NCI-H1105 (cell line): ENCODE measurements at regions not wholly inside any gene's neighbourhood (a gene's known extent, or its start where the extent isn't known, plus 50 kb on each side); places are given as distances from the start of the nearest gene placed in this dataset.

Experiments used
- DNase-seq: peaks from one replicate; lab custom pipeline; 2025; lab: John Stamatoyannopoulos, UW

- DNase-seq: no peak
These were observed 280.7 kb downstream of the LPIN1 start for GRCh38 chr2:12027136-12027535.

GRCh38 chr2:12031866-12032265 is 285.4 kb downstream of the LPIN1 start:
- no peak for DNase-seq

DNA sequence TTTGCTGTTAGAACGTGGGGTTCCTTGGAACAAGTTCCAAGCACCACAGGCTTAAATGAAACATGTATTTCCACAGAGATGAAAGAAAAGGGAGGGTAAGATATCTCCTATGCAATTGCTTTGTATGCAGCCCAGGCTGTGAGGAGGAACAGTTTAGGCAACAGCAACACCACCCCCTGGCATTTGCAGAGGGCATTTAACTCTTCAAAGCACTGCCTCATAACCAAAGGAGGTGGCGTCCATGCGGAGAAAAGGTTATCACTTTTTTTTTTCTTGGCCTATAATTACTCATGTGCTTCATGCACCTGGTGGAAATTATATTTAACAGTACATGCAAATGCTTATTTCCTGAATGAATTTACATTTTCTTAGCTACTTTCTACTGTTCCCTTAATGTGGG is 286.0 kb downstream of the LPIN1 start:
- DNase-seq: no peak

DNA sequence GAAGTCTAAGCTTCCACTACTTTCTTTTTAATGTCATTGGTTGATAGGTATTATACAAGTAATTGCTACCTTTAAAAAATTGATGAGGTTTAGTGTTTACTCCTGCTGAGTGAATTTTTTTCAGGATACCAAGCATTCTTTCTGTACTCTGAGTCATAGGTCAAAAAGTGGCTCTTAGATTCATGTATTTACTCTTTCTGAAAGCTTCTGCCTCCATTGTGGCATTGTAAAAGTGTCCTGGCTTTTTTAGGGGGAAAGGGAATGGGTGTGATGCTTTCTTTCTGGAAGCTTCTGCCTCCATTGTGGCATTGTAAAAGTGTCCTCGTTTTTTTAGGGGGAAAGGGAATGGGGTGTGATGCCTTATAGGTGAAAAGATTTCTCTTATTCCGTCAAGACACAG is 286.5 kb downstream of the LPIN1 start:
- no peak for DNase-seq

GRCh38 chr2:12033494-12033893 is 287.1 kb downstream of the LPIN1 start:
- no peak for DNase-seq

GRCh38 chr2:12034382-12034781 is 287.9 kb downstream of the LPIN1 start:
- DNase-seq: no peak

- no peak for DNase-seq
These were observed 288.7 kb downstream of the LPIN1 start for GRCh38 chr2:12035029-12035720.

DNA sequence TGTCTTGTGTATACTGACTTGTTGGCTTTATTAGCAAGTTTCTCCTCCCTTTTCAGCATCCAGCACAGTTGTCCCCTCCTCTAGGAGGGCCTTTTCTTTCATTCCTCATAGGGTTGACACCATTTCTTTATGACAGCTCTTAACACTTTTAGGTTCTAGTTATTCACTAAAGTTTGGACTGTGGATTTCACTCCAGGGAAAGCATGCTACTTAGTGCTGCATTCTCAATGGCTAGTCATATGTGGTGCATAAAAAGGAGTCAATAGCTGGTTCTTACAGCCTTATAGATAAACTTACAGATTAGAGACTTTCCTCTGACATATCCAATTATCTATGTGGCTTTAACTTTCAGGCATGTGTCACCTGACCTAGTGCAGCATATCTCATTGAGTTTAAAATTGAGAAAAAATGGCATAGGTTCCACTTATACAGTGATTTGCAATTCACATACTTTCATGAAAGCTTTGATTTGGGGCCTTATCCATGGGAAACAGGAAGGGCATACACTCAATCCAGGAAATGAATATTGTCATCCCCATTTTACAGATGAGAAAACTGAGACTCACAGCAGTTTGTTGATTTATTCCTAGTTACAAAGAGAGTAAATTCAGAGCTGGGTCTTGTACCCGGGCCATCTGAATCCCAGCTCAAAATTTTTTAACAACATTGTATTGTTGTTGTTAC is 289.7 kb downstream of the LPIN1 start:
- DNase-seq: no peak

- no peak for DNase-seq
These were observed 290.2 kb downstream of the LPIN1 start for GRCh38 chr2:12036640-12036983.

- no peak for DNase-seq
These were observed 290.9 kb downstream of the LPIN1 start for GRCh38 chr2:12037301-12037700.

DNA sequence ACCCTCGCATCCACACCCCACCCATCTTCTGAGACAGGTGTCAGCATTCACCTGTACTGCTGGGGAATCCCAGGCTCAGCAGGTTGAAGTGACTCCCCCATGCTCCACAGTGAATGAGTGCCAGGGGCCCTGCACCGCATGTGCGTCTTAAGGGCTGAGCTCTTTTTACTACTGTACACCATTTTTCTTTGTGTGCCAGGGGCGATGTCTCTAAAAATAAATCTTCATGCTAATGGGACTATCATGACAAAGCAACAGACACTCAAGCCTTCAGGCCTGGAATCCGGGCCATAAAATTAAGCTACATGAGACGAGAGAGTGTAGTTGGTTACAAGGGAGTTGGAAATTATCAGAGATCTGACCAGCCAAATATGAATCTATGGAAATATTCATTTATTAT is 294.8 kb downstream of the LPIN1 start:
- DNase-seq: no peak

- DNase-seq: no peak
These were observed 296.7 kb downstream of the LPIN1 start for GRCh38 chr2:12043131-12043530.

DNA sequence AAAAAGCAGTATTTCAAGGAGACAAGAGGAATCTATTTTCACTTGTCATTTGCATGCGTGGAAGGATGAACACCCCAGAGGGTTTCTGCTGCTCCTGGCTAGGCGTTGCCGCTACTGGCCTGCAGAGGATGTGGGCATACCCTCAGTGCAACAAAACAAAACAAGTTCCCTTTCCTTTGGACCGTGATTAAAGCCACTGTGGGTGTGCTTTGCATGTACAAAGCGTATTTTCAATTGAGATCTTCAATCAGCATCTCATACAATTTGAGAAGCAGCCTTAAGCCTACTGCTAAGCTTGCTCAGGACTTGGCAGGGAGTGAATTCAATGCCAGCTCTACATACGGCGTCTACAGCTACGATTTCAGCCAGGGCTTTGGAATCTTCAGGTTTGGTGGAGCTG is 298.4 kb downstream of the LPIN1 start:
- DNase-seq: no peak

GRCh38 chr2:12045864-12046291 is 299.4 kb downstream of the LPIN1 start:
- DNase-seq: no peak

GRCh38 chr2:12046641-12047040 is 300.2 kb downstream of the LPIN1 start:
- no peak for DNase-seq

GRCh38 chr2:12047761-12048160 is 301.3 kb downstream of the LPIN1 start:
- no peak for DNase-seq

- no peak for DNase-seq
These were observed 302.1 kb downstream of the LPIN1 start for GRCh38 chr2:12048550-12048949.

- no peak for DNase-seq
These were observed 304.0 kb downstream of the LPIN1 start for GRCh38 chr2:12050396-12050795.

GRCh38 chr2:12051831-12052230 is 305.4 kb downstream of the LPIN1 start:
- DNase-seq: no peak

- DNase-seq: no peak
These were observed 306.4 kb downstream of the LPIN1 start for GRCh38 chr2:12052796-12053195.

GRCh38 chr2:12054956-12055618 is 308.7 kb downstream of the LPIN1 start:
- no peak for DNase-seq

DNA sequence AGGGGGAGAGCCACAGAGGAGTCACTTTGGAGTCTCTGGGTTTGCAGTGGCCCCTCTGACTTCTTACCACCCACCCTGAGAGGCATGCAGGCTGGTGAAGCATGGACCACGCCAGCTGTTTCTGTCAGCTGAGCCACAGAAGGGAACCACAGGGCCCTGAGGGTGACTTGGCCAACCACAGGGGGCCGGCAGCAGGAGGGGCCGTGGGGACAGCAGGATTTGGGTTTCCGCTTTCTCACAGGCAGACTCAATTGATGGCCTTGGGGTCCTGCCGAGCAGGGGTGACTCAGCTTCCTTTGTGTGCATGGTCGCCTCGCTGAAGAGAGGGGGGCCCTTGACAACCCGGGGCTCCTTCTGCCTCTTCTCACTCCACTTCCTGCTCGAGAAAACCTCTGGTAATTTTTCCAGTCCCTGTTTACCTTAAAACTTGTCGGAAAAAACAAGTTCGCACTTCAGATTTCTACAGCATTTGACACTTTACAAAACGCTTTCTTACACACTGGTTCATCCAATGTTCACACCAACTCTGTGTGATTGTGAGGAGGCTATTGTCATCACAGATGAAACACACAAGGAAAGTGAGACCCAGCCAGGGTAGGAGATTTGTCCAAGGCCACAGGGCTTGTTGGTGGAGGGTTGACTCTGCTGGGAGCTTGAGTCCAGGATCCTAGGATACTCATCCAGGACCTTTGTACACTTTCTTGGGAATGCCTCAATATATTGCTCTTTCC is 311.2 kb downstream of the LPIN1 start:
- no peak for DNase-seq
